ENCODE measurements at regions not wholly inside any gene's neighbourhood (a gene's known extent, or its start where the extent isn't known, plus 50 kb on each side); places are given as distances from the start of the nearest gene placed in this dataset.

DNA sequence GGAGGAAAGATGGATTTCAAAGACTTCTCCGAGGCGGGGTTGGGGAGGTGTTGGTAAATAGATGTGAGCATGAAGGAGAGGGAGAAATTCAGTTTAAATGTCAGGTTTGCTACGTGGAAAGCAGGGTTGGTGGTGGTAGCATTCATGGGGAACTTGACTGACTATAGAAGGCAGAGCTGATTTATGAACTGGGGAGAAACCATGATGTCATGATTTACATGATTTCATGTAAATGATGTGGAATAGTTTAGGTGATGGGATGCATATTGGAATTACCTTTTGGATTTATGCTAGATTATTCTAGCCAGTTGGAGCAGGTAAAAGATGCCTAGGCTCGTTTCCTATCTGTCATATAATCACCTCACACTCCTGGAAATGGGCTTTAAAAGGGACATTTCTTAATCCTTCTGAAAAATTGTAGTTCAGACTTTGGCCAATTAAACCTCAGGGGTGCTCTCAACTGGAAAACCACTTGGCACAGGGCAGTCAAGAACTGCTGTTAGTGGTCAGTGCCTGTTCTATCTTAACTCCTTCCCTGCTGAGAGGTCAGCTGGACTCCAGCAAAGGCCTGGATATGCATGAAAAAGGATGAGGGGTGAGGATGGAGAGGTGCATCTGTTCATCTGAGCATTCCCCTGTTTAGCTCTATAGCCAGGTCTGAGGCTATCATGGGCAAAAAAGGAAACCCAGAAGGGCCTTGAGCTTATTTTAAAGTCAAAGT lies 50.1 kb upstream of the BASP1 start:
- Histone ChIP-seq H3K27me3 (ENCODE audit: insufficient read depth in 3 of 3, low read length in 2 of 3) (no peaks in the 10 kb centered on the region), H3K27ac (no peak overlapping the region), H3K9me3 (no peaks in the 10 kb centered on the region), H3K4me3 (no peak overlapping the region), H3K4me1 (no peaks in the 10 kb centered on the region), H3K36me3 (ENCODE audit: insufficient read depth in 1 of 2, low read depth in 1 of 2) (no peaks in the 10 kb centered on the region)
- no peak for DNase-seq
- ATAC-seq: no peak
- 70 to 76% (median 72%) methylated on average over 4 of the region's 4 CpGs for WGBS, 3 donors
- TF ChIP-seq, protein P1, sequence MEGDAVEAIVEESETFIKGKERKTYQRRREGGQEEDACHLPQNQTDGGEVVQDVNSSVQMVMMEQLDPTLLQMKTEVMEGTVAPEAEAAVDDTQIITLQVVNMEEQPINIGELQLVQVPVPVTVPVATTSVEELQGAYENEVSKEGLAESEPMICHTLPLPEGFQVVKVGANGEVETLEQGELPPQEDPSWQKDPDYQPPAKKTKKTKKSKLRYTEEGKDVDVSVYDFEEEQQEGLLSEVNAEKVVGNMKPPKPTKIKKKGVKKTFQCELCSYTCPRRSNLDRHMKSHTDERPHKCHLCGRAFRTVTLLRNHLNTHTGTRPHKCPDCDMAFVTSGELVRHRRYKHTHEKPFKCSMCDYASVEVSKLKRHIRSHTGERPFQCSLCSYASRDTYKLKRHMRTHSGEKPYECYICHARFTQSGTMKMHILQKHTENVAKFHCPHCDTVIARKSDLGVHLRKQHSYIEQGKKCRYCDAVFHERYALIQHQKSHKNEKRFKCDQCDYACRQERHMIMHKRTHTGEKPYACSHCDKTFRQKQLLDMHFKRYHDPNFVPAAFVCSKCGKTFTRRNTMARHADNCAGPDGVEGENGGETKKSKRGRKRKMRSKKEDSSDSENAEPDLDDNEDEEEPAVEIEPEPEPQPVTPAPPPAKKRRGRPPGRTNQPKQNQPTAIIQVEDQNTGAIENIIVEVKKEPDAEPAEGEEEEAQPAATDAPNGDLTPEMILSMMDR (IDR thresholded peaks at IDR 0.05): no peak
- intact Hi-C loops (cut with DNase I): no loop called here
